ENCODE measurements at regions not wholly inside any gene's neighbourhood (a gene's known extent, or its start where the extent isn't known, plus 50 kb on each side); places are given as distances from the start of the nearest gene placed in this dataset.

DNA sequence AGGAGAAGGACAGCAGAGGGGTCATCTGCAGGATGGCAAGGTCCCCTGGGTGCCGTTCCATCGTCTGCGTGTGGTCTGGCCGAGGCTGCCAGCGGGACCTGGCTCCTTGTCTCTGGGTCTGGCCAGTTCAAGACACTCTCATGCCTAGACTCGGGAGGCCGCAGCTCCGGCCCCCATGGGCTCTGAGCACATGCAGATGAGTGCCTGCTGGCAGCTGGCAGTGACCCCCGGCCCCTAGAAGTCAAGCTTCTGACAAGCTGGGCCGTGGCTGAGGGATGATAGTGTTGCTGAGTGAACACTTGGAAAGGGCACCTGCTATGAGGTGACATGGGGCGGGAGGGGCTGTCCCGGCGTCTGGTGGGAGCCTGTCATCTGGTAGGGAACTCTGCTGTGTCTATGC, 1180.6 kb downstream of the BRD1 start:
- DNase-seq (ENCODE audit: low read depth in 2 of 2, low spot score in 1 of 2) = no peak

DNA sequence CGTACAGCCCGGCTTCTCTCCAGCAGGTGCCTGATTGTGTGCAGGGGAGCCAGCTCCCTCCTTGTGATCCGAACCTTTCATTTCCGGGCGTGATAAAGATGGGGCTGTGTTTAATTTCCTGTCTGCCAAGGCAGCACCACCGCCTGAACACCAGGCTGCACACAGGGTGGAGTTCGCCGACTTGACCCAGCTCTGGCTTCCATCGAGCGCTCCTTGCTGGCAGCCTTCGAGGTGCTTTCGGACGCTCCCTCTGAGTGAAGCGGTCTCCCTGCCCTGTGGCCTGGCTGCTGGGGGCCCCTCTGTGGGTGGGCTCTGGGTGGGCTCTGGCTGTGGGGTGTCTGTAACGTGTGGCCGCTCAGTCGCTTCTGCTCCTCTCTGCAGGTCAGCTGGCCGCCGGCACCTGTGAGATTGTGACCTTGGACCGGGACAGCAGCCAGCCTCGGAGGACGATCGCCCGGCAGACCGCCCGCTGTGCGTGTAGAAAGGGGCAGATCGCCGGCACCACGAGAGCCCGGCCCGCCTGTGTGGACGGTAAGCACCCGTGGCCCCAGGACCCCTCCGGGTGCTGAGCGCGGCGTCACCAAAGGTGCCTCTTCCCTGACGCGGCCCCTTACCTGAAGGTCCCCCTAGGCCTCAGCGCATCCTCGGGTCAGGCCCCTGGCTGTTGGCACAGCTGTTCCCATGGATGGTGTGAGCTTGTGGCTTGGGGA, 1181.3 kb downstream of the BRD1 start:
- no peak for DNase-seq (ENCODE audit: low read depth in 2 of 2, low spot score in 1 of 2)

DNA sequence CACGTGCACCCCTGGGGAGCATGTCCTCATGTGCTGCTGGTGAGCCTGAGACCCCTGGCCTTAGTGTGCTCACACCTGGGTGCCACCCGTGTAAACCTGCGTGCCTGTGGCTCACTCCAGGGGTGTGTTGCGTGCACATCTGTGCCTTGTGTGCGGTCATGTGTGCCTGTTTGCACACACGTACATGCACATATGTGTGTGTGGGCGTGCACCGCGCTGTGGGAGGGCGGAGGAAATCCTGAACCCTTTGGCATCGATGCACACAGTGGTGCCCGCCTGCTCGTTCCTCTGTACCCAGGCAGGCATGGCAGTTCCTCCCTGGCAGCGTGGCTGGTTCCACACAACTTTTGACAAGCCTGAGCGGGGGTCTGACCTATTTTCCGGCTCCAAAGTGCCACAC, 1181.9 kb downstream of the BRD1 start:
- no peak for DNase-seq (ENCODE audit: low read depth in 2 of 2, low spot score in 1 of 2)

- DNase-seq (ENCODE audit: low read depth in 2 of 2, low spot score in 1 of 2) = no peak
Measured at GRCh38 chr22:48644997-48645396, 1182.7 kb downstream of the BRD1 start.

DNA sequence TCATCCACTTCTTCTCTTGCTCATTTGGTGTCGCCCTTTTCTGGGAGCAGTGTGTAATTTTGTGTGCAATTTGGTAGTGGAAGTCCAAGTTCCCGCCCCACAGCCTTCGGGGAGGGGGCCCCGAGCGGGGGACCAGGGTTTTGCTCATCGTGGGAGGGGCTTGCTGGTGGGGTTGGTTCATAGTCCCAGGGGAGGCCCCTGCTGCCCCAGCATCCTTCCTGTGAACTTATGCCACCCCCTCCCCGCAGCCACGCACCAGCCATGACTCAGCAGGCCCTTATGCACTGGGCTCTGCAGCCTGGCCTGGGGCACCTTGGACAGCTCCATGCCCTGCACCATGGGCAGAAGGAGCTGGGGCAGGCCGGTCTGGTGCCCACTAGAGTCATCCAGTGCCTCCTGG, 1183.6 kb downstream of the BRD1 start:
- DNase-seq (ENCODE audit: low read depth in 2 of 2, low spot score in 1 of 2) = no peak

GRCh38 chr22:48643066-48643731, 1184.5 kb downstream of the BRD1 start:
- no peak for DNase-seq (ENCODE audit: low read depth in 2 of 2, low spot score in 1 of 2)

- no peak for DNase-seq (ENCODE audit: low read depth in 2 of 2, low spot score in 1 of 2)
Measured at GRCh38 chr22:48642550-48642949, 1185.1 kb downstream of the BRD1 start.

- DNase-seq (ENCODE audit: low read depth in 2 of 2, low spot score in 1 of 2) = no peak
Measured at GRCh38 chr22:48641906-48642475, 1185.7 kb downstream of the BRD1 start.

DNA sequence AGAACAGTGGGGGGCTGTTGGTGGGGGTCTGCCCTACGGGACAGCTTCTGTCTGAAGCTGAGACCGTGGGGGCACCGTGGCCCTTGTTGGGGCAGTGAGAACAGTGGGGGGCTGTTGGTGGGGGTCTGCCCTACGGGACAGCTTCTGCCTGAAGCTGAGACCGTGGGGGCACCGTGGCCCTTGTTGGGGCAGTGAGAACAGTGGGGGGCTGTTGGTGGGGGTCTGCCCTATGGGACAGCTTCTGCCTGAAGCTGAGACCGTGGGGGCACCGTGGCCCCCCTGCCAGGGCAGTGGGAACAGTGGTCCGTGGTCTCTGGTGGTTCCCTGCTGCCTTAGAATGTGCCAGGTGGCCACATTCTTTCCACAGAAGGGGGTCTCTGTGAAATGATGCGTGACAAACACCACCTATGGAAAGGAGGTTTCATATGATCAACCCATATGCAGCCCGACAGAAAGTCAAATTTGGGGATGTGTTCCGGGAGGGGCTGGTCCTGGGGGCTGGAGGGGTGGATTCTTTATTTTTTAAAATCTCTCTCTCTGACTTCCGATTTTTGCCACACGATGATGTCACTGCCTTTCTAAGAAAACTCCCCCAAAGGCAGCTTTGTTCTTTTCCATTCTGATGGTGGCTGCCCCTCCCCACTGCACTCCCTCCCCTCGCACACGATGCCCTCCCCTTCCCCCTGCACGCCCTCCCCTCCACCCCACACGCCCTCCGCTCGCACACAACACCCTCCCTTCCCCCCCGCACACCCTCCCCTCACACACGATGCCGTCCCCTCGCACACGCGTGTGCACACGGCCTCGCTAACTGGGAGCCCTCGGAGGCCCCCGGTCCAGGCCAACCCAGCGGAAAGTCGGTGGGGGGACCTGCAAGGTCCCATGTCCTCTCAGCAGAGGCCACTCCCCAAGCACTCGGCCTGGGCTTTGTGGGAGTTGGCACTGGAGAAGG, 1186.5 kb downstream of the BRD1 start:
- DNase-seq (ENCODE audit: low read depth in 2 of 2, low spot score in 1 of 2) = no peak

DNA sequence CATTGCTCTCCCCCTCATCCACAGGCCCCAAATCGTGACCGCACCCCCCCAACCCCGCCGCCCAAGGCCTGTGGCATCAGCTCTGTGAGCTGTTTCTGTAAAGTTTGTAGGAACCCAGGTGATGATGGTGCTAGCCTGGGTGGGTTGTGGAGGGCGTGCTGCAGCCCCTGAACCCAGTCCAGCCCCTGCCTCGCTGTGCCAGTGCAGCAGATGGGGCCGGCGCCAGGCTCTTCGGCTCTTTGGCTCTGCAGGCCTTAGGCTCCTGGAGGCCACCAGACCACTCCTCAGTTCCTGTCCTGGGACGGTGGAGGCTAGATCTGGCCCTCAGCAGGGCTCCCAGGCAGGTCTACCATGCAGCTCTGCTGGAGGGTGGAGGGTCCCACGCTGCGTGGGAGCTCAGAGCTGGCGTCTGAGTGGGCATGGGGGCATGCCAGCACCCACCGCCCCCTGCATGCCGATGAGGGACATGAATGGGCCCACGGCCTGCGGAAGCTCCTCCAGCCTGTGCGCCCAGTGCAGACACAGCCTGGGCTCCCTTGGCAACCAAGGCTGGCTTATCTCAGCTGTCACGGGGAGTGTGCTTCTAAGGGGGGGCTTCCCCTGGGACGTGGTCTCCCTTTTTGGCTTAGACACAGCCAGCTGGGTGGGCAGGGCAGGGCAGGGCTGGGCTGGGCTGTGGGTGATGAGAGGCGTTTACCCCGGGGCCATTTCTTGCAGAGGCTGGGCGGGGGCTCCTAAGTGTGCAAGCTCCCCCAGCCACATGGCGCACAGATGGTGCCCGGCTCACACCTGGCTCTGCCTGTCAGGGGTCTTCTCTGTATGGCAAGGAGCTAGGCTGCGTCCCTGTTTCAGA, 1187.6 kb downstream of the BRD1 start:
- DNase-seq (ENCODE audit: low read depth in 2 of 2, low spot score in 1 of 2) = no peak

DNA sequence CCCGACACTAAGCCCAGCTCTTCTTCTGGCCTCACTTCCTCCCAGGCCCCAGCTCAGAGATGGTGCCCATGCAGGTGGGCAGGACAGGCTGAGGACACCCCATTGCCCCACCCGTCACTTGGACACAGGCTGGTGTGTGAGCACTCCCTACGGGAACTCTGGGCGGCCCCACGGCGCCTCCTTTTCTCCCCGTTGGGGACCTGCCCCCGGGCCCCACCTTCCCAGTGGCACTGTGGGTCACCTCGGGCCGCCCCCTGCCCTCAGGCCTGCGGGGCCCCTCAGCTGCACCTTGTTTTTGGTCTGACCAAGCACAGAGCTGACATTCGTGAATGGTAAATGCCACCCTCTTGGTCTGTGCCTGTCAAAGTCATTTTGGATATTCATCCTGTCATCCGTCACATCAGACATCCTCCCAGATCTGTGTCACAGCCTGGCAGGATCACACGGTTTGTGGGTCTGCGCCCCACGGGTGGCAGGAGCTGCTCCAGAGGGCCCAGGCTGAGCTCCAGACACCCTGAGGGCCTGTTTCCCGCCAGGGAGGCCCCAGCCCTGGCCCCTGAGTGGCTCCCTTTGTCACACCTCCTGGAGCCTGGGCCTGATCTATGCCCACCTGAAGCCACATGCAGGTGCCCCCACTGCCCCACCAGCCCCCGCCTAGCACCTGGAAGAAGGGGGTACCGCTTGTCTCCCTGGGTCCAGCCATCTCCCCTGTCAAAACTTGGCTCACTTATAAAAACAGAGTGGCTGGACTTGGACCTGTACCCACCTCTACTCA, 1188.5 kb downstream of the BRD1 start:
- no peak for DNase-seq (ENCODE audit: low read depth in 2 of 2, low spot score in 1 of 2)

- DNase-seq (ENCODE audit: low read depth in 2 of 2, low spot score in 1 of 2) = no peak
Measured at GRCh38 chr22:48637231-48637630, 1190.4 kb downstream of the BRD1 start.

- DNase-seq (ENCODE audit: low read depth in 2 of 2, low spot score in 1 of 2) = no peak
Measured at GRCh38 chr22:48636746-48637145, 1190.9 kb downstream of the BRD1 start.

DNA sequence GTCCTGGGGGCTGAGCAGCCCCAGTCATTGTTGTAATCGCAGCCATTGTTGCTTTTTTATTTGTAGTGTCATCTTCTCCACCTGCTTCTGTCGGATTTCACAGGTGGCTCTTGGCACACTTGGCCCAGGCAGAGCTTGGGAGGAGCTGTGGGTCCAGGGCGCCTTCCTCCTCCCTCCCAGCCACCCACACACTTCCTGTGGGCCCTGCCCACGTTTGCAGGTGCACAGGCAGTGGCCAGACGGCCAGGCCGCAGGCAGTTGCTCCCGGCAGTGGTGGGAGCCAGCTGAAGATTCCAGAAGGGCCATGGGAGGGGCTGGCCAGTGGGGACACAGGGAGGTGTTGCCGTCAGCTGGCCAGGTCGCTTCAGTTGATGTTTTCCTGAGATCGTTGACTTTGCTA, 1191.9 kb downstream of the BRD1 start:
- no peak for DNase-seq (ENCODE audit: low read depth in 2 of 2, low spot score in 1 of 2)

DNA sequence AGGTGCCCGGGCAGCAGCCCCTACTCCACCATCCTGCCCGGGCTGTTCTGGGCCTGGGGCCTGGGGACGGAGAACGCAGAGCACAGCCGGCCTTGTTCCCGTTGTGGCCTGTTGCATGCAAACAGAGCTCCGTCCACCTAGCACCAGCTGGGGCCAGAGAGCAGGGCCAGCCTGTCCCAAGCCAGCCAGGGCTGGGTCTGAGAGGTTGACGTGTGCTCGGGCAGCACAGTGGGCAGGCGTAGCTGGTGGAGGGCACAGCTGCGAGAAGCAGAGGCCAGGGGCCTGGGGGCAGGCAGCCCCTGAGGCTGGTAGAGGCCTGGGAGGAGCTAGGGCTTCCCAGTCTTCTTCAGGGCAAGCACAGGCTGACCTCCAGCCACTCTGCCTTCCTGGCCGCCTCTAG, 1192.6 kb downstream of the BRD1 start:
- DNase-seq (ENCODE audit: low read depth in 2 of 2, low spot score in 1 of 2) = no peak

DNA sequence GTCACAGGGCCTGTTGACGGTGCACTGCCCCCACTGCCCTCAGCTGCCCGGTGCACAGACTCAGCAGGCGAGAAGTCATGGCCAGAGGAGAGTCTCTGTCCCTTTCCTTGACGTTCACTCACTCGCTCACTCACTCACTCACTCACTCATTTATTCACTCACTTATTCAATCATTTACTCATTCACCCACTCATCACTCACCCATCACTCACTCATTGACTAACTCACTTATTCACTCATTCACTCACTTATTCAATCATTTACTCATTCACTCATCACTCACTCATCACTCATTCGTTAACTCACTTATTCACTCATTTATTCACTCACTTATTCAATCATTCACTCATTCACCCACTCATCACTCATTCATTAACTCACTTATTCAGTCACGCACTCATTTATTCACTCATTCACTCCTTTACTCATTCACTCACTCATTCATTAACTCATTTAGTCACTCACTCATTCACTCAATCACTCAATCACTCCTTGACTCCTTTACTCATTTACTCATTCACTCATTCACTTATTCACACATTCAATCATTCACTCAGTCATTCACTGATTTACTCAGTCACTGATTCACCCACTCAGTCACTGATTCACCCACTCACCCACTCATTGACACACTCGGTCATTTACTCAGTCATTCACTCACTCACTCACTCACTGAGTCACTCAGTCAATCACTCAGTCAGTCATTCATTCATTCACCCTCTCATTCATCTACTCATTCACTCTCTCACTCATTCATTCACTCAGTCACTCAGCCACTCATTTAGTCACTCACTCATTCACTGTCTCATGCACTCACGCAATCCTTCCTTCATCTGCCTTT, 1193.5 kb downstream of the BRD1 start:
- no peak for DNase-seq (ENCODE audit: low read depth in 2 of 2, low spot score in 1 of 2)

GRCh38 chr22:48632646-48633246, 1194.9 kb downstream of the BRD1 start:
- DNase-seq (ENCODE audit: low read depth in 2 of 2, low spot score in 1 of 2) = no peak

DNA sequence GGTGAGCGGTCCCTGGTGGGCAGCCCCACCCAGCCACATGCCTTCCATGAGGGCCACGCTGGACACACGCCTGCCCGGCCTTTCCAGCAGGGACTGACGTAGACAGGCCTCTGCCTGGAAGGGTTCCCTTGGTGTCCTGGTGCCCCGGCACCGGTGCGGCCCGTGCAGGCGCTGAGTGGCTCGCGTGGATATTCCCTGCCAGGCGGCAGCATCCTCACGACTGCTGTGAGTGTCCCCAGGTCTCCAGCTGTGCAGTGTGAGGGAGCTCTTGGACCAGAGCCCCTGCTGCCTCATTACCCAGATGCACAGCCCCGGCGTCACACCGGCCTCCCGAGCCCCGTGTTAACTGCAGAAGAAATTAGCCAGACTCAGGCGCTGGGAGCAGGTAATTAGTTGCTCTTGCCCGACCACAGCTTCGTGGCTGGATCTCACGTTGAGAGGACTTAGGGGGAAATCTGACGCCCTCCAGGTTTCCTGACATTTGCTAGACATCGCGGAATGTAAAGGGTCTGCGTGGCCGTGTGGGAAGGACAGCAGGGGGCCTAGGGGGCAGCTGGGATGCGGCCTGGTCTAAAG, 1196.3 kb downstream of the BRD1 start:
- DNase-seq (ENCODE audit: low read depth in 2 of 2, low spot score in 1 of 2) = no peak

Data from stimulated activated CD8-positive, alpha-beta memory T cell treated with anti-CD3 and anti-CD28 coated beads, Interleukin-4, amount 100 ng/mL, for 4 hours (primary cell).